HepG2 (cell line): ENCODE measurements at regions not wholly inside any gene's neighbourhood (a gene's known extent, or its start where the extent isn't known, plus 50 kb on each side); places are given as distances from the start of the nearest gene placed in this dataset.

Source experiments
- CENPX ChIP-seq: sonication (generic); formaldehyde crosslinking; IDR thresholded peaks from 2 replicates; pipeline ENCODE4 v1.9.0; 2021; ENCODE audit warnings: mild to moderate bottlenecking, missing genetic modification reagents, moderate library complexity
- FOXC1 ChIP-seq: sonication (generic); formaldehyde crosslinking; IDR thresholded peaks from 2 replicates; pipeline ENCODE4 v1.8.0; 2022; ENCODE audit warnings: mild to moderate bottlenecking, missing genetic modification reagents, borderline replicate concordance
- HDAC6 ChIP-seq: fragments of 200-600 bp; sonication (generic); IDR thresholded peaks from 2 replicates; pipeline ENCODE4 v1.7.0; 2017; ENCODE audit warnings: mild to moderate bottlenecking, antibody characterized with exemption, low read length, low read depth
- ISL2 ChIP-seq: sonication (generic); formaldehyde crosslinking; IDR thresholded peaks from 2 replicates; pipeline ENCODE4 v1.5.0; 2020; ENCODE audit warnings: missing genetic modification reagents
- JDP2 ChIP-seq: sonication (generic); formaldehyde crosslinking; IDR thresholded peaks from 2 replicates; pipeline ENCODE4 v1.8.1; 2022; ENCODE audit warnings: missing genetic modification reagents, borderline replicate concordance
- NCOA2 ChIP-seq: sonication (generic); formaldehyde crosslinking; IDR thresholded peaks from 2 replicates; pipeline ENCODE4 v1.8.0; 2022; ENCODE audit warnings: inconsistent platforms
- NR3C1 ChIP-seq: sonication (generic); formaldehyde crosslinking; IDR thresholded peaks from 2 replicates; pipeline ENCODE4 v1.4.0; 2020; ENCODE audit warnings: missing genetic modification reagents
- PRPF4 ChIP-seq: fragments of 200-400 bp; formaldehyde crosslinking; IDR thresholded peaks from 2 replicates; pipeline ENCODE4 v1.6.1; 2016; ENCODE audit warnings: low read length, low read depth; ENCODE audit not compliant: poor library complexity, severe bottlenecking
- SIX4 ChIP-seq: sonication (generic); formaldehyde crosslinking; IDR thresholded peaks from 2 replicates; pipeline ENCODE4 v1.4.0; 2020; ENCODE audit warnings: missing genetic modification reagents
- TP53 ChIP-seq: sonication (generic); formaldehyde crosslinking; conservative IDR thresholded peaks from 2 replicates; pipeline ENCODE4 v1.4.0; 2020; ENCODE audit warnings: missing genetic modification reagents
- WIZ ChIP-seq: sonication (generic); formaldehyde crosslinking; IDR thresholded peaks from 2 replicates; pipeline ENCODE4 v1.5.1; 2020; ENCODE audit warnings: mild to moderate bottlenecking, missing genetic modification reagents
- ZNF749 ChIP-seq: sonication (generic); formaldehyde crosslinking; IDR thresholded peaks from 2 replicates; pipeline ENCODE4 v1.8.0; 2022; ENCODE audit warnings: mild to moderate bottlenecking, missing genetic modification reagents, moderate library complexity, borderline replicate concordance
- ZNF782 ChIP-seq: sonication (generic); formaldehyde crosslinking; IDR thresholded peaks from 2 replicates; pipeline ENCODE4 v1.4.0; 2020; ENCODE audit warnings: missing genetic modification reagents, mild to moderate bottlenecking, borderline replicate concordance
- ZNF792 ChIP-seq: IDR thresholded peaks from 2 replicates; pipeline ENCODE4 v1.6.1; 2016
- TF ChIP-seq, protein P1 (sequence below): sonication (generic); formaldehyde crosslinking; IDR thresholded peaks from 2 replicates; pipeline ENCODE4 v1.4.0; 2020; ENCODE audit warnings: missing genetic modification reagents, borderline replicate concordance
- TF ChIP-seq, protein P2 (sequence below): sonication (generic); formaldehyde crosslinking; IDR thresholded peaks from 2 replicates; pipeline ENCODE4 v1.4.0; 2020; ENCODE audit warnings: mild to moderate bottlenecking, low read depth, missing genetic modification reagents
- TF ChIP-seq, protein P3 (sequence below): IDR thresholded peaks from 2 replicates; pipeline ENCODE4 v1.6.1; 2012; ENCODE audit warnings: low read length, improper control_type of control experiment
- TF ChIP-seq, protein P4 (sequence below): sonication (generic); formaldehyde crosslinking; IDR thresholded peaks from 2 replicates; pipeline ENCODE4 v1.4.0; 2020; ENCODE audit warnings: missing genetic modification reagents
- TF ChIP-seq, protein P5 (sequence below): IDR thresholded peaks from 2 replicates; pipeline ENCODE4 v1.6.1; 2016; ENCODE audit warnings: missing compliant biosample characterization, missing genetic modification reagents, borderline replicate concordance

DNA sequence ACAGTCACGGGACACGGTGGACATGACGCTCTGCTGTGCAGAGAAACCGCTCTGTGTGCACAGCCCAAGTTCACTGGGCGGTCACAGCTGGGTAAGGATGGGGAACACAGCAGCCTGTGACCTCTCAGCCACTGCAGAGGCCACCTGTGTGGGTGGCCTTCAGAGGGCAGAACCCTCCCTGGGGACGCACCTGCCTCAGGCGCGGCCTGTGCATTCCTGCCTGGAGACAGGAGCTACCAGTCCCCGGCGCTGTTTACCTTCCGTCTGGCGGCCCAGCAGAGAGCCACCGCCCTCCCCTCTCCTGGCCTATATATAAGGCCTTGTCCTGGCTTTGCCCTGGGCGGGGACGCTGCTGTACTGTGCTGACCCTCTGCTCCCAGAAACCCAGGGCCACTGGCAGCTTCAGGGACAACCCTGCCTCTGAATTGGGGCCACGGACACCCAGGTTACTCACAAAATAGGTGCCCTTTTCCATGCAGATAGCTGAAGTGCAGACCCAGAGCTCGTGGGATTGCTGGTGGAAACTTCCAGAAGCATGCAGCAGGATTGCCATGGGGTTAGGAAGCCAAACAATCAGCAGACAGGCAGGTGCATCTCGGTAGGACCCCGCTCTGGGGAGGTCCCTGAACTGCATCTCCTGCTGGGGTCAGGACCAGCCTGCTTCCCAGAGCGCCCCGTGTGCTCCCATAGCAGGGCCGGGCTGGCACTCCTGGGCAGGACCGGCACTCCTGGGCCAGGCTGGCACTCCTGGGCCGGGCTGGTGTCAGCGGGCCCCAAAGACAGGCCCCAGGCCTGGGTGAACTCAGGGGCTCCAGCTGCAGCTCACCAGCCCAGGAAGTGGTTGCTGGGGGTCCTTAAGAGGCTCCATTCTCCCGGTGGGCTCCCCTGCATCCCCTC lies 83.6 kb downstream of the SIK1 start (continued):
- TF ChIP-seq, protein P1, sequence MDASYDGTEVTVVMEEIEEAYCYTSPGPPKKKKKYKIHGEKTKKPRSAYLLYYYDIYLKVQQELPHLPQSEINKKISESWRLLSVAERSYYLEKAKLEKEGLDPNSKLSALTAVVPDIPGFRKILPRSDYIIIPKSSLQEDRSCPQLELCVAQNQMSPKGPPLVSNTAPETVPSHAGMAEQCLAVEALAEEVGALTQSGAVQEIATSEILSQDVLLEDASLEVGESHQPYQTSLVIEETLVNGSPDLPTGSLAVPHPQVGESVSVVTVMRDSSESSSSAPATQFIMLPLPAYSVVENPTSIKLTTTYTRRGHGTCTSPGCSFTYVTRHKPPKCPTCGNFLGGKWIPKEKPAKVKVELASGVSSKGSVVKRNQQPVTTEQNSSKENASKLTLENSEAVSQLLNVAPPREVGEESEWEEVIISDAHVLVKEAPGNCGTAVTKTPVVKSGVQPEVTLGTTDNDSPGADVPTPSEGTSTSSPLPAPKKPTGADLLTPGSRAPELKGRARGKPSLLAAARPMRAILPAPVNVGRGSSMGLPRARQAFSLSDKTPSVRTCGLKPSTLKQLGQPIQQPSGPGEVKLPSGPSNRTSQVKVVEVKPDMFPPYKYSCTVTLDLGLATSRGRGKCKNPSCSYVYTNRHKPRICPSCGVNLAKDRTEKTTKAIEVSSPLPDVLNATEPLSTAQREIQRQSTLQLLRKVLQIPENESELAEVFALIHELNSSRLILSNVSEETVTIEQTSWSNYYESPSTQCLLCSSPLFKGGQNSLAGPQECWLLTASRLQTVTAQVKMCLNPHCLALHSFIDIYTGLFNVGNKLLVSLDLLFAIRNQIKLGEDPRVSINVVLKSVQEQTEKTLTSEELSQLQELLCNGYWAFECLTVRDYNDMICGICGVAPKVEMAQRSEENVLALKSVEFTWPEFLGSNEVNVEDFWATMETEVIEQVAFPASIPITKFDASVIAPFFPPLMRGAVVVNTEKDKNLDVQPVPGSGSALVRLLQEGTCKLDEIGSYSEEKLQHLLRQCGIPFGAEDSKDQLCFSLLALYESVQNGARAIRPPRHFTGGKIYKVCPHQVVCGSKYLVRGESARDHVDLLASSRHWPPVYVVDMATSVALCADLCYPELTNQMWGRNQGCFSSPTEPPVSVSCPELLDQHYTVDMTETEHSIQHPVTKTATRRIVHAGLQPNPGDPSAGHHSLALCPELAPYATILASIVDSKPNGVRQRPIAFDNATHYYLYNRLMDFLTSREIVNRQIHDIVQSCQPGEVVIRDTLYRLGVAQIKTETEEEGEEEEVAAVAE, result no peak
- TF ChIP-seq WIZ (no peak), SIX4 (CRISPR knock-in tag) (no peak), NCOA2 (CRISPR knock-in tag) (peak; percentile 78), ZNF749 (CRISPR knock-in tag) (no peak), PRPF4 (no peak), HDAC6 (no peak), CENPX (CRISPR knock-in tag) (no peak), FOXC1 (CRISPR knock-in tag) (no peak), TP53 (peak; percentile 50; the same call in 1 of the 2 replicates), ZNF792 (CRISPR knock-in tag) (peak; percentile 75; the same call in 1 of the 2 replicates), ISL2 (CRISPR knock-in tag) (peak; percentile 75), NR3C1 (CRISPR knock-in tag) (no peak), JDP2 (no peak), ZNF782 (CRISPR knock-in tag) (no peak)
- TF ChIP-seq, protein P2, sequence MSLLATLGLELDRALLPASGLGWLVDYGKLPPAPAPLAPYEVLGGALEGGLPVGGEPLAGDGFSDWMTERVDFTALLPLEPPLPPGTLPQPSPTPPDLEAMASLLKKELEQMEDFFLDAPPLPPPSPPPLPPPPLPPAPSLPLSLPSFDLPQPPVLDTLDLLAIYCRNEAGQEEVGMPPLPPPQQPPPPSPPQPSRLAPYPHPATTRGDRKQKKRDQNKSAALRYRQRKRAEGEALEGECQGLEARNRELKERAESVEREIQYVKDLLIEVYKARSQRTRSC (CRISPR knock-in tag), result no peak
- TF ChIP-seq, protein P3, sequence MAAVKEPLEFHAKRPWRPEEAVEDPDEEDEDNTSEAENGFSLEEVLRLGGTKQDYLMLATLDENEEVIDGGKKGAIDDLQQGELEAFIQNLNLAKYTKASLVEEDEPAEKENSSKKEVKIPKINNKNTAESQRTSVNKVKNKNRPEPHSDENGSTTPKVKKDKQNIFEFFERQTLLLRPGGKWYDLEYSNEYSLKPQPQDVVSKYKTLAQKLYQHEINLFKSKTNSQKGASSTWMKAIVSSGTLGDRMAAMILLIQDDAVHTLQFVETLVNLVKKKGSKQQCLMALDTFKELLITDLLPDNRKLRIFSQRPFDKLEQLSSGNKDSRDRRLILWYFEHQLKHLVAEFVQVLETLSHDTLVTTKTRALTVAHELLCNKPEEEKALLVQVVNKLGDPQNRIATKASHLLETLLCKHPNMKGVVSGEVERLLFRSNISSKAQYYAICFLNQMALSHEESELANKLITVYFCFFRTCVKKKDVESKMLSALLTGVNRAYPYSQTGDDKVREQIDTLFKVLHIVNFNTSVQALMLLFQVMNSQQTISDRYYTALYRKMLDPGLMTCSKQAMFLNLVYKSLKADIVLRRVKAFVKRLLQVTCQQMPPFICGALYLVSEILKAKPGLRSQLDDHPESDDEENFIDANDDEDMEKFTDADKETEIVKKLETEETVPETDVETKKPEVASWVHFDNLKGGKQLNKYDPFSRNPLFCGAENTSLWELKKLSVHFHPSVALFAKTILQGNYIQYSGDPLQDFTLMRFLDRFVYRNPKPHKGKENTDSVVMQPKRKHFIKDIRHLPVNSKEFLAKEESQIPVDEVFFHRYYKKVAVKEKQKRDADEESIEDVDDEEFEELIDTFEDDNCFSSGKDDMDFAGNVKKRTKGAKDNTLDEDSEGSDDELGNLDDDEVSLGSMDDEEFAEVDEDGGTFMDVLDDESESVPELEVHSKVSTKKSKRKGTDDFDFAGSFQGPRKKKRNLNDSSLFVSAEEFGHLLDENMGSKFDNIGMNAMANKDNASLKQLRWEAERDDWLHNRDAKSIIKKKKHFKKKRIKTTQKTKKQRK, result no peak
- TF ChIP-seq, protein P4, sequence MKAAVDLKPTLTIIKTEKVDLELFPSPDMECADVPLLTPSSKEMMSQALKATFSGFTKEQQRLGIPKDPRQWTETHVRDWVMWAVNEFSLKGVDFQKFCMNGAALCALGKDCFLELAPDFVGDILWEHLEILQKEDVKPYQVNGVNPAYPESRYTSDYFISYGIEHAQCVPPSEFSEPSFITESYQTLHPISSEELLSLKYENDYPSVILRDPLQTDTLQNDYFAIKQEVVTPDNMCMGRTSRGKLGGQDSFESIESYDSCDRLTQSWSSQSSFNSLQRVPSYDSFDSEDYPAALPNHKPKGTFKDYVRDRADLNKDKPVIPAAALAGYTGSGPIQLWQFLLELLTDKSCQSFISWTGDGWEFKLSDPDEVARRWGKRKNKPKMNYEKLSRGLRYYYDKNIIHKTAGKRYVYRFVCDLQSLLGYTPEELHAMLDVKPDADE (CRISPR knock-in tag), result no peak
- TF ChIP-seq, protein P5, sequence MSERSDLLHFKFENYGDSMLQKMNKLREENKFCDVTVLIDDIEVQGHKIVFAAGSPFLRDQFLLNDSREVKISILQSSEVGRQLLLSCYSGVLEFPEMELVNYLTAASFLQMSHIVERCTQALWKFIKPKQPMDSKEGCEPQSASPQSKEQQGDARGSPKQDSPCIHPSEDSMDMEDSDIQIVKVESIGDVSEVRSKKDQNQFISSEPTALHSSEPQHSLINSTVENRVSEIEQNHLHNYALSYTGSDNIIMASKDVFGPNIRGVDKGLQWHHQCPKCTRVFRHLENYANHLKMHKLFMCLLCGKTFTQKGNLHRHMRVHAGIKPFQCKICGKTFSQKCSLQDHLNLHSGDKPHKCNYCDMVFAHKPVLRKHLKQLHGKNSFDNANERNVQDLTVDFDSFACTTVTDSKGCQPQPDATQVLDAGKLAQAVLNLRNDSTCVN (CRISPR knock-in tag), result no peak
